HG02759 (cell line): ENCODE measurements at regions not wholly inside any gene's neighbourhood (a gene's known extent, or its start where the extent isn't known, plus 50 kb on each side); places are given as distances from the start of the nearest gene placed in this dataset.

ENCODE experiments used
- ATAC-seq: cut with Tn5 transposase; IDR thresholded peaks from one replicate; pipeline ENCODE4 v1.9.1; 2021; ENCODE audit warnings: mild to moderate bottlenecking, moderate library complexity; ENCODE audit not compliant: unreplicated experiment

DNA sequence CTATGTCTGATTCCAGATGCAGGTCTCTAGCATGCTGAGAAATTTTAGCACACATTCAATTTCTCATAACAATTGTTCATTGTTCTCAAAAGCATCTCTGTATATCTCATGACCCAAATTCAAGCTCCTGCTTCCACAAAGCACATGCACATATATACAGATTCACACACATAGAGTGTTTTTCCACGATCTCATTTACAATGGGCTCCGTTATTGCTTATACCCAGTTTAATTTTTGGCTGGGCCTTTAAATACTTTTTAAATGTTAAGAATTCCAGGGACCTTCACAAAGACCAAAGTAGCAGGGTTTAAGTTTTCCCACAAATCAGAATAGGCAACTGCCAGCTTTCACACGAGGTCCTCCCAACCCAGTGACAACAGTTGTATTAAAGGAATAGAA lies 333.5 kb upstream of the SEMA6D start:
- ATAC-seq = no peak

DNA sequence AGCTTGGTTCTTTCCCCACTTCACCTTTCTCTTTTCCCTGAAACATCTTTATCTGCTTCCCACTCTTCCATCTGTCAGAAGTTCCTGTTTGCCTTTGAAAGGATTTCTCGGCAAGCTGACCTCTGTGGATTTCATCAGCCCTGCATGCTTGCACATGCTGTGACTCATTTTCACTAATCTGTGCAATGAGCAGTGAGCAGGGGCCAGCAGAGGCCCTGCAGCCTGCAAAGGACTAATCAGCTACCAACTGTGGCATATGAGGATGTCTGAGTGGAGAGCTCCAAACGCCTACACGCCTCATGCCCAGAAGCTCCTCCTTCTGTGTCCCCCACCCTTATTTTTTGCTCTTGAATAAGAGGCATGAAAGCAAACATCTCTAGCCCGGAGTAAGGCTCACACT lies 333.0 kb upstream of the SEMA6D start:
- ATAC-seq = no peak

DNA sequence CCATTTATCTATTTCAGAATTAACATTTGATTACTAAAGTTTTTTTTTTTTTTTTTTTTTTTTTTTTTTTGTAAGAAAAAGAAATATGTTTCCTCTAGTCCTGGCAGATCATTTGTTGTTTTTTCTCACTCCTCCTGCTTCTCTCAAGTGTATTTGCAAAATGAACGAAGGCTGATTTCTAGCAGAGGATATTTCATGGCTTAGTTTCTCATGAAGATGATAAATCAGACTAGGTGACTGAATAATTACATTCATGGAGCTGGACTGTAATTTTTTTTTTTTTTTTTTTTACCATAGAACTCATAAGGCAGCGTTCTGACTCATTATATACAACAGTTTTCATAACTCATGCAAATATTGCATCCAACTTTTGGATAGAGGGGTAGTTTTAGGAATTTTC lies 332.5 kb upstream of the SEMA6D start:
- no peak for ATAC-seq

- no peak for ATAC-seq
Measured at GRCh38 chr15:47386459-47386858, 330.8 kb upstream of the SEMA6D start.

DNA sequence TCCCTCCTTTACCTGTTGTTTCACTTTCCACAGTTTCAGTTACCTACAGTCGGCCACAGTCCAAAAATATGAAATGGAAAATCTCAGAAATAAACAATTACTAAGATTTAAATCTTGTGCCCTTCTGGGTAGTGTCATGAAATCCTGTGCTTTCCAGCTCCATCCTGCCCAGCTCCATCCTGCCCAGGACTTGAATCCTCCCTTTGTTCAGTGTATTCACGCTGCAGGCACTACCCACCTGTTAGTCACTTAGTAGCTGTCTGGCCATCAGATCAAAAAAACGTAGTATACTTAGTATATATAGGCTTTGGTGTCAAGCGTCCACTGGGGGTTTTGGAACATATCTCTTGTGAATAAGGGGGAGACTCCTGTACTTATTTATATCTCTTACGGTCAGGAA lies 329.0 kb upstream of the SEMA6D start:
- no peak for ATAC-seq

DNA sequence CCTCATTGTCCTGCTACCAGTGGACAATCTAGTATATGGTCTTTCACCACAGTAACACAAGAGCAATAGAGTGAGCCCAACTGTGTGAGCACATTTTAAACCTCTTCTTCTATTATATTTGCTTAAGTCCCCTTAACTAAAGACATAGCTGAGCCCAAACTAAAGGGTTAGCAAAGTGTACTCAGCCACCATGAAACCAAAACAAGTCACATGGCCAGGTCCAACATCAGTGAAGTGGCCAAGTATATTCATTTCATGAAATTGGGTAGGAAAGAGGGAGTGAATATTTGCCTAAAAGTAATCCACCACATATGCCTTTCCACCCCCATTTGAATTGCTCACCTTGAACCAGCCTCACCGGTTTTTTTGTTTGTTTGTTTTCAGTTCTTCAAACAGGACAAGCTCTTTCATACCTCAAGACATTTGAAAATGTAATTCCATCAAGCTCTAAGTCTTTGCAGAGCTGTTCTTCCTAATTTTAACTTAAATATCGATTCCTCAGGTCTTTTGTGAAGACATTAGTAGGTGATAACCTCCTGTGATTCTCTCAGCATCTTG lies 327.0 kb upstream of the SEMA6D start:
- ATAC-seq = no peak

DNA sequence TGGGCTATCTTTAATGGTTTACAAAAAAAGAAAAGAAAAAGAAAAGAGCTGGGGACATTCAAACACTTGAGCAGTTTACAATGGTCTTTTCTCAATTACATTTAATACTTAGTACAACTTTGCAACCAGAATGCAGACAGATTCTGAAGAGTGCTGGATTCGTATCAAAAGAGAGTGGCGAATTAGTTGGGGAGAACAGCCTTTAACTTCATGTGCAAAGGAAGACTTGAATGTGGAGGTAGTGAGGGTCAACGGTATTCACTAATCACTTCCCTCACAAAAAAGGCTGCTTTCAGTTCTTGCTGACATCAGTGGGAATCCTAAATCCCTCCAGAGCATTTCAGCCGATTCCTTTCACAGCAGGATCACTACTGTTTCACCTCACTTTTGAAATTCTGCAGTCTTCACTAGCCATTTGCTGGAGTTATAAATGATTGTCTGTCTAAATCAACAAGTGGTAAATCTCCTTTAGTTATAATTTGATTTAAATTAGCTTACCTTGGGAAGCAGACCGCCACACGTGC lies 323.0 kb upstream of the SEMA6D start:
- ATAC-seq = no peak

DNA sequence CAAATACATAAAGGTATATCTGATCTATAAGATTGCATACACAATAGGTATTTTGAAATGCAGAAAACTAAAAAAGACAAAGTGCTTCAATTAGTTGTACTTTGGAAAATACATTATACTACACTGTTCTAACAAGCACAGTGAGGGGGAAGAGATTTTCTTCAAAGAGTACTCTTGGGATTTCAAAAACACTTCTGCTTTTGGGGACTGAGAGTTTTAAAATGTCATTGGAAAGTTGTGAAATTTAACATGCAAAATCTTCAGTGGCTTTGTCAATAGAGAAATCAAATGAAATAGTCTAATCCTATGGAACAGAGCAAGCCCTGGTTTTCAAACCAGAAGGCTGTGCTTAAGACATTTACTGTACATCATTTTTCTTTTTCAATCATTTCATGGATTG lies 322.2 kb upstream of the SEMA6D start:
- no peak for ATAC-seq

GRCh38 chr15:47397655-47398054 lies 319.6 kb upstream of the SEMA6D start:
- no peak for ATAC-seq

DNA sequence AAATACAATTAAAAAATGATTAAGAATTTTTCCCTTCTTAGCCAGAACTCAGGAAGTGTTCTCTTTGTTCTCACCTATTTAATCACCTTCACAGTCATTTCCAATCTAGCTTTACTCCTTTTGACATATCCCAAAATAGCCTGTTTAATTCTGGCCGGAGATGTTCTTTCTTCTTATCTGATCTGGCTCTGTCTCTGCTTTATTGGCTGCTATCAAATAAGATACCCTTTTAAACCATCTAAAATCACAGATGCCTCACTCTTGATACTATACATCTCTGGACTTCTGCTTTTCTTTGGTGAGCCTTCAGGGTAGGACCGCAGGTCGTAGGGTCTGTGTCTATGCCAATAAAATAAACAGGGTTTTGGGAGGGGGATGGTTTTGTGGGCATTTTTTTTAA lies 319.2 kb upstream of the SEMA6D start:
- ATAC-seq = no peak

DNA sequence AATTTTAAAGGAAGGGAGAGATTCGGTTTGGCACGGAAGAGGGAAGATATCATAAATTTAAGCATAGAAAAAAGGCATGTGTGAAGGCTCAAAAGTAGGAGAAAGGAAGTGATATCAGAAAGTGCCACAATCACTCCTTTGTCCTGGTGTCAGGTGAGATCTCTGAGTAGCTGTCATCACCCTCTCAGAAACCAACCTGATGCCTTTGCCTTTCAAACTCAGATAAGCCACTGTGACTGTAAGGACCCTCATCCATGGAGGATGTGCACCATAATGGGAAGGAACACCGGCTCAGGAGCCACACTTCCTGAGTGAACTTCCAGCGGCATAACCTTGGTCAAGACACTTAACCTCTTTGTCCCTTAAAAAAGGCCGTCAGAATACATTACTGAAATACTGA lies 318.7 kb upstream of the SEMA6D start:
- no peak for ATAC-seq

- no peak for ATAC-seq
Measured at GRCh38 chr15:47399100-47399499, 318.2 kb upstream of the SEMA6D start.

GRCh38 chr15:47400603-47401002 lies 316.7 kb upstream of the SEMA6D start:
- ATAC-seq = no peak

- no peak for ATAC-seq
Measured at GRCh38 chr15:47401427-47401826, 315.9 kb upstream of the SEMA6D start.

DNA sequence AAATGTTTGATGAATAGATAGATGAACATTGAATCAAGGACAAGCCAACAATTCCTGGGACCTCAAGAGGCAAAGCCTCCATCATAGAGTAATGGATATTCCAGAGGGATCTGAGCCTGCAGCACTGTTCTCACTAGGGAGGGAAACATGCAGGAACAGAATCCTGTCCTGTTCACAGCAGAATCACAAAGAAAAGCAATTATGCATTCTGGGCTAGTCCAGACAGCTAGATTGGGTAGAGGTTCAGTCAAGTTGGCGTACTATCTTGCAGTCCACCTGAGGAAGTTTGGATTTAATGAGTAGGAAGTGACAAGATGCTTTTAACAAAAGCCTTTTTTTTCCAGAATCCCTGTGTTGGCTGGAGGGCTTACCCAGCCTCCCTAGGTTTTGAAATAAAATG lies 314.5 kb upstream of the SEMA6D start:
- ATAC-seq = no peak

DNA sequence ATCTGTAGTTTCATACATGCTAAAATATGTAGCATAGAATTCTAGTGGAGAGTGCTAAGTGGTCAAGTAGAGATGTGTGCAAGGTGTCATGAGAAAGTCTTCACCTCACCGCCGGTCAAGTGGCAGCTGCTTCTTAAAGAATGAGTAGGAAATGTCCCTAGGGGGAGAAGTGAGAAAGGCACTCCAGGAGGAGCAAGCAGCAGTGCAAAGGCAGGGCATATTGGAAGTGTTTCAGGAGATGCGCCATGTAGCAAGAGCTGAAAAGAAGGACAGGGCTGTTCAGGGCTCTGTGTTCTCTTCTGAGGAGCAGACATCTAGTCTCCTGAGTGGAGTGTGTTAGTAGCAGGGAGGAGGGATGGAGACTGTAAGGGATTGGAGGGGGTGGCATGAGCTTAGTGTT lies 312.4 kb upstream of the SEMA6D start:
- ATAC-seq = no peak

DNA sequence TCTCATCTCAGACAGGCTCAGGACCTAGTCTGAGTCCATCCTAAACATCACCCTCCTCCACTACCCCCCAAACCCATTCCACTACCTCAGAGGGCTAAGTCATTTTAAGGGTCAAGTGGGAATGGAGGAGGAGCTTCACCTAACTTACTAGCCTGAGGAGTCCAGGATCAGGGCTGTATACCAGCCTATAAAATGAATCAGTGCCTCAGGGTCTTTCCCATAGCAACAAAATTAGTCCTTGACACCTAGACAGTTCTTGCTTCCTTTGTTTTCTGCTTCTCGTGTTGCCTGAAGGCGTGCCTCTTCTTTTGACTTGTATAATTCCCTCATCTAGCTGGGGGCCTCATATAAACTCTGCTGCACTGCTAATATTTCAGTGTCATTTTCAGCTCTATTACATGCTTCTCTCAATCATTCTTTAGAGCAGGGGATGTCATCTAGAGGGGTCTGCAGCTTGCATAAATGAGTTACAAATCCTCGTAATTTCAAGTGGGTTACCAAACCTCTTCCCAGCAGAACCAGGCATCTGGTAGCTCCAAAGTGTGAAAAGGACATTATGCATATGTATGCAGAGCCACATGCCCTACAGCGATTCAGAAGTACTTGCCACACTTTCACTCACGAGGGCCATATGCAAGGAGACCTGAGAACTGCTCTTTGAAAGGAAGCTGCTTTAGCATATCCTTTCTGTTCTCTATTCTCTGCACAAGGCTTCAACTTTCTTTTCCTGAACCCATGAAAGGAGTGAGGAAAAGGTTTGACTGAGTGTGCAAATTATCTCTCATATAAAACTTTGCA lies 311.7 kb upstream of the SEMA6D start:
- no peak for ATAC-seq

GRCh38 chr15:47407692-47408091 lies 309.6 kb upstream of the SEMA6D start:
- ATAC-seq = no peak

DNA sequence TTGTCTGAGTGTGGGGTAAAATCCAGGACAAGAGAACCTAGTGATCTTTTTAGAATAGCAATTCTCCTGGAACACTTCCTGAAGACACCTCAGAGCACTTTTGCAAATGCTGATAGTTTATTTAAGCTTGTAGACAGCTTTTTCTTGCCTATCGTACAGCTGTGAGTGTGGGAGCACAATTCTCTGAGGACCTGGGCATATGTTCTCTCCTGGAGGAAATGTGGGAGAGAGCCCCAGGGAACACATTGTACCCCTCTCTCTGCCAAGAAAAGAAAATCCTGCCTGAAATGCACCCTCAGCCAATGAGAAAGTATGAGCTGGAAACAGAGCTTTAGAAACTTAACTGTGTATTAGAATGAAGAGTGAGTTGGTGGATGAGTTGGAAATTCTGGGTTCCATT lies 308.3 kb upstream of the SEMA6D start:
- no peak for ATAC-seq

- no peak for ATAC-seq
Measured at GRCh38 chr15:47409600-47409999, 307.7 kb upstream of the SEMA6D start.

DNA sequence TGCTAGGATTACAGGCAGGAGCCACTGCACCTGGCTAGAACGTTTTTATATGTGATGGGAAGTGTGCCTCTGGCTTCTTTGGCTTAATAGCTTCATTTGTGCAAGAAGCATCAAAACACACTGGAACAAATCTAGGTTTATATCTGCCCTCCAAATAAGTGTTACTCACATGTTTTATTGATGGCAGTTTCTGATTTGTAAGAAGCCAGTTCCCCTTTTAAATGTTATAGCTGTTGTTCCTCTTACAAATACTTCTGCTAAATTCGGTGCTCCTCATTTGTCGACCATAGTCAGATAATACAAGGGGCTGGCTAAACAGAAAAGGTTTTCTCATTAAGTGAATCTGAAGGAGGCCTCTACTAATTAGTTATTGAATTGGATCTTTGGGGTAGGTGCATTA lies 307.1 kb upstream of the SEMA6D start:
- ATAC-seq = no peak

DNA sequence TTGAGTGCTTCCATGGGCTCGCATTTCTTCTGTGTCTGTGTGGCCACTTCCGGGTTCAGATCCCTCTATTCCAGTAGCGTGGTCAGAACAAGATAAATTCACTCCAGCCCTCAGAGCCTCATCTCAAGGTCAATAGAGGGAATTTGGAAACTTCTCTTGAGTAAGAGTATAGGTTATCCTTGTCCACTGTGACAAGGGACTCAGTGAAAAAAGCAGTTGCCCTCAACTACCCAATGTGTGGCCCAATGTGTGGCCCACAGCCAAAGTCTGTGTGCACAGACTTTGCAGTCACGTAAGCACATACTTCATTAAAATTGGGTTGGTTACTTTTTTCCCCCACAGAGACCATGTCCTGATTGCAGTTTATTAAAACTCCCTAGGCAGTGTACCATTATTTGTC lies 305.6 kb upstream of the SEMA6D start:
- ATAC-seq = no peak

DNA sequence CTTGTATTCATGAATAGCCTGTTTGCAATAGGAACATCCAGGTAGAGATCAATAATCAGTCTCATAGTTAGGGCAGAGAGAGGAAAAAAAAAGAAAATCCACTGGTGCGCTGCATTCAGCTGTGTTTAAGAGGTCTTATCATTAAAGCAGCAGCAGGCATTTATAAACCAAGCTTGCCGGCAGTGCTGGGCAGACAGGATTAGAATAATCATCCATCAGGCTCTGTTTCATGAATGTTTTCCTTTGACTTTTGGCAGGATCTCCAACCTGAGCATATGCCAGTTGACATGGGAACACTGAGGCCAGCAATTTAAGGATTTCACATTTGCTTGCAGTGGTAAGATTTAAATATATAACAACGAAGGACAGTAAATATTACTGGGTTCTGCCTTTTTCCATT lies 305.2 kb upstream of the SEMA6D start:
- no peak for ATAC-seq
